NCI-H1105 treated with DMSO at 0.1 percent for 48 hours (cell line): ENCODE measurements at regions not wholly inside any gene's neighbourhood (a gene's known extent, or its start where the extent isn't known, plus 50 kb on each side); places are given as distances from the start of the nearest gene placed in this dataset.
"Not testable (repeated sequence)": the region's sequence is repeated elsewhere in the genome, so short reads cannot be mapped to it uniquely, and the experiment has no call there.

Experiments
- DNase-seq: peaks from one replicate; lab custom pipeline; 2025; lab: John Stamatoyannopoulos, UW

- DNase-seq: no peak
Observed at GRCh38 chr20:22690616-22691179, 106.3 kb upstream of the FOXA2 start.

GRCh38 chr20:22691369-22692118 lies 107.2 kb upstream of the FOXA2 start:
- DNase-seq: peak; percentile 72

DNA sequence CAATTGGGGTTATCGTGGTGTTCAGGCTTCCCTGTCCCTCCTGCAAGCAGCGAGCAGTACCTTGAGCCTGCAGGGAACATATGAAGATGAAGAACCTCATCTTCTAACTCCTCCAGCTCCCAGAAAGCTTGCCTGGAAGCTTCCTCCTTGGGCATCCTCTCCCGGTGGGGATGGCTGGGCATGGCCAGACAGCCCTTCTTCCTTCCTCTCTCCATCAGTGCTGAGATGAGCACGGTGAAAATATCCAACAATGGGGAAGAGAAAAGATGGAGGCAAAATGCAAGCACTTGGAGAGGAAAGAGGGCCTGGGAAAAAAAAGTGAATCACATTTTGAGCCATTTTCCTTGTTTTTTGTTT lies 107.7 kb upstream of the FOXA2 start:
- no peak for DNase-seq

DNA sequence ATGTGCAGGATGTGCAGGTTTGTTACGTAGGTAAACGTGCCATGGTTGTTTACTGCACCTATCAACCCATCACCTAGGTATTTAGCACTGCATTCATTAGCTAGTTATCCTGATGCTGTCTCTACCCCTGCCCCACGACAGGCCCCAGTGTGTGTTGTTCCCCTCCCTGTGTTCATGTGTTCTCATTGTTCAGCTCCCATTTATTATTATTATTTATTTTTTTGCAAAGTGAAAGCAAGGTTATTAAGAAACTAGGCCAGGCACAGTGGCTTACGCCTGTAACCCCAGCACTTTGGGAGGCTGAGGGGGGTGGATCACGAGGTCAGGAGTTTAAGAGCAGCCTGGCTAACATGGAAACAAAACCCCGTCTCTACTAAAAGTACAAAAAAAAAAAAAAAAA lies 108.2 kb upstream of the FOXA2 start:
- not testable (repeated sequence) for DNase-seq

- no peak for DNase-seq
Observed at GRCh38 chr20:22696759-22697158, 112.4 kb upstream of the FOXA2 start.

DNA sequence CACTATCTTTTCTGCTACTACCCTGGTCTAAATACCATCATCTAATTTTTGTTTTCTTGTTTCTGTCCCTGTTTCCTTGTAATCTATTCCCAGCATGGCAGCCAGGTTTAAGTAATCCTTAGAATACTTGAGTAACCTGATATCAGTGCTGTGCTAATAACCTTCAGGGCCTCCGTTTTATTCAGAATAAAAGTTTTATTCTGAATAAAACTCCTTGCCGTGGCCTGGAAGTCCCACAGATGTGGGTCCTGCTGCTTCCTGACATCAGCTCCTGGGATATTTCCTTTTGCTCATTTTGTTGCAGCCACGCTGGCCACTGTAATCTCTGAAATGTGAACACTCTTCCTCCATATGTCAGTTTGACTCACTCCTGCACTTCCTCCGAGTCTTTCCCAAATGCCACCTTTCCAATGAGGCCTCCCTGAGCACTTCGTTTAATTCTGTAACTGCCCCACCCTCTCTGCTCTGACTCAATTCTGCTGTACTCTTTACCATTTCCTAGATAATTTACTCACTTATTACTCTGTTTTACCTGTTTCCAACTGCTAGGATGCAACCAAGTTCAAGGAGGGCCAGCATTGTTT lies 114.0 kb upstream of the FOXA2 start:
- no peak for DNase-seq

GRCh38 chr20:22699396-22699795 lies 115.0 kb upstream of the FOXA2 start:
- no peak for DNase-seq

DNA sequence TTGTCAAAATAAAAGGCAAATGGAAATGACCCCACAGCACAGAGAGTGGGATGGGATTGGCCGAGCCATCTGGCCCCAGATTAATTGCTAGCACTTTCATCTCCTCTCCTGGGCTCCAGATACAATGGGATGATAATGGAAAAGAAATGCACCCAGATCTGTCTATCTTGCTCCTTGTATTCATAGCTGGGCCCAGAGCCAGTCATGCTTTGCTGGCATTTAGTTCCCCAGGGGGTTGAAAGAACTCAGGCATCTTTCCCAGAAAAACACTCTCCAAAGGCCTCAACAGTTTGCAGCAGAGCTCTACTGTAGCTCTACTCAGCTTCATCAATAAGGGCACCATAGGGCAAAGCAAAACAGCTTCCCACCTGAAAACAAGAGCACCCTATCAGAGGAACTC lies 116.0 kb upstream of the FOXA2 start:
- peak; percentile 91 for DNase-seq

GRCh38 chr20:22701679-22702308 lies 117.4 kb upstream of the FOXA2 start:
- DNase-seq: no peak

- DNase-seq: no peak
Observed at GRCh38 chr20:22703843-22704242, 119.5 kb upstream of the FOXA2 start.

DNA sequence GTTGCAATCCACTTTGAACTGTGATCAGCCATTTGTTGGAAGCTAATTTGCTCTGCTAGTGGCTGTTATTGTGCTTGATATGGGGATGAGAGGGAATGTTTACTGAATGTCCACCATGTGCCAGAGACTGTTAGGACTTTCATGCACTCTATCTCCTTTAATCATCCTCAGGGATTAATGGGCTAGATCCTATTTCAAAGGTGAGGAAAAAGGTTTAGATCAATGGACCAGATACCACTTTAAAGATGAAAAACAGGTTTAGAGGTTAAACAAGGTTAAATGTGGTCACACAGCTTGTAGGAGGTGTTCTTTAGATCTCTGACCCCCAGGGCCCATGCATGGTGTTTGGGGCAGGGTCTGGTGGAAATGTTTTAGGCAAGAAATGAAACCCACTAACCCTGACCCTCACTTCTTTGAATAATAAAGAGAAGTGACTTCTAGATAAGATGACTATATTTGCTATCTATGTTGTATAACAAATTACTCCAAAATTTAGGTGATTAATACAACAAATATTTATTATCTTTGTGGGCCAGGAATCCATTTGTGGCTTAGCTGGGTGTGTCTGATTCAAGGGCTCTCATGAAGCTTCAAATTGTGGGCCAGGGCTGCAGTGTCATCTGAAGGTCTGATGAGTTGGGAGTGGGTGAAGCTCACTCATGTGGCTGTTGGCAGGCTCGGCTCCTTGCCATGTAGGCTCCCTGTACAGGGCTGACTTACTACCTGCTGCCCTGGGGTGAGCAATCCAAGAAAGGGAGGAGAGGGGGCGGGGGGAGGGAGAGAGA lies 127.8 kb upstream of the FOXA2 start:
- DNase-seq: no peak

DNA sequence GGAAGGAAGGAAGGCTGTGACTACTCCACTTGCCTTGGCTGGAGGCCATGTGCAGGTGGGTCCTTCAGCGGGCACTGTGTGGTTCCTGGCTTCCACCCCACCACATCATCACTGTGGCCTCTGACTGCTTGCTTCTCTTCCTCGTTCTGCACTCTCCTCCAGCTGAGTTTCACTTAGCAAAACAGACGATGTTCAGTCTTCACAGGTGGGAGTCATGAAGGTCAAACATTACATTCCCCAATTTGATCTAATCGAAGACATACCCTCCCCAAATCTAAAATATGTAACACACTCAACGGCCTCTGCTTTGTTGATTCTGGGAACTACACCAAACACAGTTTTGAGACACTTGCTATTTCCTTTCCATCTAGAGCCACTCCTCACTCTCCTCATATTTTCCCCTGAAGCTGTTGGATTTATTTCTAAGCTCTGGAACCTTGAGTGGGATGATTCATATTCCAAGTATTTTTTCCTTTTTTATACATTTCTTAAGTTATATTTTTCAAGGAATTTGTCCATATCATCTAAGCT lies 132.5 kb upstream of the FOXA2 start:
- no peak for DNase-seq

- no peak for DNase-seq
Observed at GRCh38 chr20:22717466-22717865, 133.1 kb upstream of the FOXA2 start.

GRCh38 chr20:22719167-22719591 lies 134.8 kb upstream of the FOXA2 start:
- DNase-seq: no peak

DNA sequence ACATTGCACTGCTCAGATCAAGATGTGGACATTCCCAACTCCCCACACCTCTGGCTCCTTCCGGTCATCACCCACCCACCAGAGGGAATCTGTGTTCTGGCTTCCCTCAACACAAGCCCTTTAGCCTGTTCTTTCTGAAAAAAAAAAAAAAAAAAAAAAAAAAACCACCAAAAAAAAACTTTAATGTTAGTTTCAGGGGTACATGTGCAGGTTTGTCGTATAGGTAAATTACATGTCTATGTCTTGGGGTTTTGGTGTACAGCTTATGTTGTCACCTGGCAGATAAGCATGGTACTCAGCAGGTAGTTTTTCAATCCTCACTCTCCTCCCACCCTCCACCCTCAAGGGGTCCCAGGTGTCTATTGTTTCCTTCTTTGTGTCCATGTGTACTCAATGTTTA lies 135.8 kb upstream of the FOXA2 start:
- no peak for DNase-seq

GRCh38 chr20:22722811-22723210 lies 138.4 kb upstream of the FOXA2 start:
- DNase-seq: no peak

- DNase-seq: no peak
Observed at GRCh38 chr20:22723659-22724058, 139.3 kb upstream of the FOXA2 start.

DNA sequence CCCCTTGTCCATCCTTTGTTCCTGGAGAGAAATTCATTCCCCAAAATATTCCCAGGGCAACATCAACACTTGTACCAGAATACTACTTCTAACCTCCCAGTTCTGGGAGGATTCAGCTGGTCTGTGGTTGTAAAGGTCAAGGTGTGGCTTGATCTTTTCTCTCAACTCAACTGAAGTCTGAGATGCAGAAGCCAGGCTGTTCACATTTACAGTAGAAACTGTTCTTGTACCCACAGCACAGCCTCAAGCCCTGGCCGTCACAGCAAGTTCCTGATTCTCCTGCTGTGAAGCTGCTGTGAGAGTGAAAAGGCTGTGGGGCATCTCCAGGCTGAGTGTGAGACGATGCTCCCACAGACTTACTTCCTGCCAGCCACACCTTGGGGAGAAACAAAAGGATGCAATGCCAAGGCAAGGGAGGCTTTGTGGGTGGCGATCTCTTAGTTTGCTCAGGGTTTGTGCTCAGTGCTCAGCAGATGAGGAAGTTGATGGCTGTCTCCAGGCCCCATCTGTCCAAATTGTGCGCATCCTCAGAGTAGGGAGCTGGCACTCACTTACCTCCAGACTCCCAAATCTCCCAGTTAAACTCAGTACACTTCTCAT lies 143.9 kb upstream of the FOXA2 start:
- no peak for DNase-seq

GRCh38 chr20:22729180-22729579 lies 144.8 kb upstream of the FOXA2 start:
- DNase-seq: no peak

DNA sequence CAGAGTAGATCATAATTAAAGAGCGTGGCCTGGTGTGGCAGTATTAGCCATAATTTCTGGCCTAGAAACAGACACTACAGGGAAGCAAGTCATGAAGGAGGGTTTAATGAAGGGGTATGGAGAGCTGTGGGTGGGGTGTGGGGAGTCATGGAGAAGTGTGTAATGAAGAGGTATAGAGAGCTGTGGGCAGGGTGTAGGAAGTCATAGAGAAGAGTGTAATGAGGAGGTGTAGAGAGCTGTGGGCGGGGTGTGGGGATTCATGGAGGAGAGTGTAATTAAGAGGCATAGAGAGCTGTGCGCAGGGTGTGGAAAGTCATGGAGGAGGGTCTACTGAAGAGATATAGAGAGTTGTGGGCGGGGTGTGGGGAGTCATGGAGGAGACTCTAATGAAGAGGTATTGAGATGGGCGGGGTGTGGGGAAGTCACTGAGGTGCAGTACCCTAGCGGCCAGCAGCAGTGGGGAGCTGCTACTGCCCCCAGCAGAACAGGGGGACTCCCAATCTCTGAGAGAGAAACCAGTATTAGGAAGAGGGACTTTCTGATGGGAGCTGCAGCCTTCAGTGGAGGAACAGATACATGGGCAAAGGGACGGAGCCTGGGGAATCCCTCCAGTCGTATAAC lies 145.4 kb upstream of the FOXA2 start:
- DNase-seq: no peak

- DNase-seq: no peak
Observed at GRCh38 chr20:22732751-22733150, 148.4 kb upstream of the FOXA2 start.
